GM12891 (cell line): ENCODE measurements at regions not wholly inside any gene's neighbourhood (a gene's known extent, or its start where the extent isn't known, plus 50 kb on each side); places are given as distances from the start of the nearest gene placed in this dataset.

Experiments
- POLR2A ChIP-seq: IDR thresholded peaks from 2 replicates; pipeline ENCODE4 v1.6.1; 2011; ENCODE audit warnings: low read depth, low read length, control low read depth
- TAF1 ChIP-seq: IDR thresholded peaks from 2 replicates; pipeline ENCODE4 v1.6.1; 2011; ENCODE audit warnings: low read depth, low read length, control low read depth

- TF ChIP-seq POLR2A (no peak), TAF1 (no peak)
Observed at GRCh38 chr16:61540216-61540615, 496.0 kb downstream of the CDH8 start.
